Heart left ventricle (tissue), 16 donors: ENCODE measurements at regions not wholly inside any gene's neighbourhood (a gene's known extent, or its start where the extent isn't known, plus 50 kb on each side); places are given as distances from the start of the nearest gene placed in this dataset.

ENCODE experiments used
- ATAC-seq, 4 donors: fragments of 200-7000 bp; cut with Tn5 transposase; one replicate each; pipeline ENCODE4 v1.9.1; 2020 to 2022; ENCODE audit warnings: moderate library complexity in 4 of 4, mild to moderate bottlenecking in 3 of 4, moderate number of reproducible peaks in 1 of 4
- DNase-seq, 5 donors: peaks; one replicate each; pipeline ENCODE4 v3.0.0-alpha.2; 2020
- H3K27ac ChIP-seq, 12 donors: fragments of 200-600 bp; sonication (generic) in 4 of 12; one replicate each; pipeline versions ENCODE4 v1.5.0 to v1.8.0; 2016 to 2022; ENCODE audit warnings: mild to moderate bottlenecking in 2 of 12
- H3K27me3 ChIP-seq, 9 donors: fragments of 200-600 bp; sonication (generic) in 2 of 9; one replicate each; pipeline versions ENCODE4 v1.5.1 to v1.8.0; 2016 to 2022; ENCODE audit warnings: mild to moderate bottlenecking in 3 of 9
- H3K36me3 ChIP-seq, 9 donors: fragments of 200-600 bp; sonication (generic) in 2 of 9; one replicate each; pipeline versions ENCODE4 v1.5.0 to v1.8.0; 2018 to 2022; ENCODE audit warnings: mild to moderate bottlenecking in 2 of 9
- H3K4me1 ChIP-seq, 12 donors: fragments of 200-600 bp; sonication (generic) in 4 of 12; one replicate each; pipeline versions ENCODE4 v1.5.0 to v1.8.0; 2016 to 2022; ENCODE audit warnings: mild to moderate bottlenecking in 3 of 12
- H3K4me3 ChIP-seq, 12 donors: fragments of 200-600 bp; sonication (generic) in 4 of 12; one replicate each; pipeline versions ENCODE4 v1.5.0 to v1.8.0; 2017 to 2022; ENCODE audit warnings: mild to moderate bottlenecking in 9 of 12, moderate library complexity in 4 of 12
- H3K9me3 ChIP-seq, 12 donors: fragments of 200-600 bp; sonication (generic) in 4 of 12; one replicate each; pipeline versions ENCODE4 v1.5.0 to v1.8.0; 2016 to 2022; ENCODE audit warnings: mild to moderate bottlenecking in 1 of 12
- POLR2A ChIP-seq, 2 donors: fragments of 450-650 bp; IDR thresholded peaks; one replicate each; pipeline ENCODE4 v1.6.1; 2017; ENCODE audit warnings: antibody characterized with exemption in 2 of 2, mild to moderate bottlenecking in 2 of 2, moderate library complexity in 2 of 2
- WGBS, 4 donors: extraction: QIAGEN DNeasy Blood & Tissue Kit in 2 of 4; methylation state at CpG; one replicate each; pipeline versions ENCODE4 v1.1.5 to v1.1.7; 2013 to 2018; 5-methylcytosine and 5-hydroxymethylcytosine counted together
- intact Hi-C, 10 donors: fragments of 100-400 bp; cut with DNase I; formaldehyde crosslinking; loops; one replicate each; pipeline versions ENCODE4 v1.11.1 to v1.14.2; 2022
- TF ChIP-seq, protein P1 (sequence below), 12 donors: fragments of 200-600 bp; sonication (generic) in 4 of 12; IDR thresholded peaks; one replicate each; pipeline versions ENCODE4 v1.5.0 to v1.8.0; 2018 to 2022; ENCODE audit warnings: antibody characterized with exemption in 12 of 12, mild to moderate bottlenecking in 5 of 12
- donor health status: ischemic (EF 13 %, LVEDD 7.1; RV severe dilation, severe dysfunction).
- donor health status: healthy with polysubstance abuse.
- donor health status: DM: no; HTN: yes; CAD: no.
- donor health status: DM: no; HTN: no; CAD: no.
- donor health status: ischemic (EF 25% LVEDD 6.9; RV normal size, moderate dysfunction).
- donor health status: ischemic (EF 25% LVEDD 5.7; RV mildly dilated, moderate dysfunction).
- donor health status: healthy.
- donor health status: DM: yes; HTN: yes; CAD: no.
- donor health status: ischemic (EF 35%, LVEDD 5.7; RV mildly dilated, moderate dysfunction).
- donor health status: nonischemic (EF 11% LVEDD 7.7; RV severe dilation, severe dysfunction).
- donor health status: DM: yes; HTN: yes; CAD: no.
- donor health status: PGD.
- donor health status: ischemic (EF 29% LVEDD 5.4; RV normal size, mild dysfunction).
- donor health status: nonischemic (EF 23%, LVEDD 6.1; RV moderate dilation, normal function).

DNA sequence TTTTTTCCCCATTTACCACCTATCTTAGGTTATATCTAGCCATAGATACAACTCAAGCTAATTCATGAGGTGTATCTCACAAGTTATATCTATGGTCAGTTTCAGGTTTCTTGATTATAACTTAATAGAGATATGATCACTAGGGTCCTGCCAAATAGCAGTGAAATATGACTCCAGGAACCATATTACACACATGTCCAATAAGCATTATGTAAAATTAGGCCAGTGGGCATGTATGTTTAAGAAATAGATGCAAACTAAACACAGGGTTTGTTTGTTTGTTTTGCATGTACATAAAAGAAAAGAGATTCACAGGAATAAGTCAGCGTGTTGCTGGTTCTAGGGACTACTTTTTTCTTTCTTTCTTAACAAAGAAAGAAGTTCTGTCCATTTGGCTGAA lies 112.5 kb upstream of the ST6GALNAC5 start:
- no peaks in the 10 kb centered on the region for H3K4me1 ChIP-seq
- no peaks in the 10 kb centered on the region for H3K36me3 ChIP-seq
- ATAC-seq (no peak), DNase-seq (no peak)
- H3K9me3 ChIP-seq: no peaks in the 10 kb centered on the region
- no peak overlapping the region for H3K4me3 ChIP-seq
- WGBS, 4 donors: 82 to 93% (median 86%) methylated on average over 1 of the region's 1 CpG
- no peak overlapping the region for H3K27ac ChIP-seq
- intact Hi-C loops: no loop called here
- no peak for TF ChIP-seq POLR2A (IDR thresholded peaks at IDR 0.05)
- TF ChIP-seq, protein P1, sequence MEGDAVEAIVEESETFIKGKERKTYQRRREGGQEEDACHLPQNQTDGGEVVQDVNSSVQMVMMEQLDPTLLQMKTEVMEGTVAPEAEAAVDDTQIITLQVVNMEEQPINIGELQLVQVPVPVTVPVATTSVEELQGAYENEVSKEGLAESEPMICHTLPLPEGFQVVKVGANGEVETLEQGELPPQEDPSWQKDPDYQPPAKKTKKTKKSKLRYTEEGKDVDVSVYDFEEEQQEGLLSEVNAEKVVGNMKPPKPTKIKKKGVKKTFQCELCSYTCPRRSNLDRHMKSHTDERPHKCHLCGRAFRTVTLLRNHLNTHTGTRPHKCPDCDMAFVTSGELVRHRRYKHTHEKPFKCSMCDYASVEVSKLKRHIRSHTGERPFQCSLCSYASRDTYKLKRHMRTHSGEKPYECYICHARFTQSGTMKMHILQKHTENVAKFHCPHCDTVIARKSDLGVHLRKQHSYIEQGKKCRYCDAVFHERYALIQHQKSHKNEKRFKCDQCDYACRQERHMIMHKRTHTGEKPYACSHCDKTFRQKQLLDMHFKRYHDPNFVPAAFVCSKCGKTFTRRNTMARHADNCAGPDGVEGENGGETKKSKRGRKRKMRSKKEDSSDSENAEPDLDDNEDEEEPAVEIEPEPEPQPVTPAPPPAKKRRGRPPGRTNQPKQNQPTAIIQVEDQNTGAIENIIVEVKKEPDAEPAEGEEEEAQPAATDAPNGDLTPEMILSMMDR (IDR thresholded peaks at IDR 0.05): no peak
- no peaks in the 10 kb centered on the region for H3K27me3 ChIP-seq

DNA sequence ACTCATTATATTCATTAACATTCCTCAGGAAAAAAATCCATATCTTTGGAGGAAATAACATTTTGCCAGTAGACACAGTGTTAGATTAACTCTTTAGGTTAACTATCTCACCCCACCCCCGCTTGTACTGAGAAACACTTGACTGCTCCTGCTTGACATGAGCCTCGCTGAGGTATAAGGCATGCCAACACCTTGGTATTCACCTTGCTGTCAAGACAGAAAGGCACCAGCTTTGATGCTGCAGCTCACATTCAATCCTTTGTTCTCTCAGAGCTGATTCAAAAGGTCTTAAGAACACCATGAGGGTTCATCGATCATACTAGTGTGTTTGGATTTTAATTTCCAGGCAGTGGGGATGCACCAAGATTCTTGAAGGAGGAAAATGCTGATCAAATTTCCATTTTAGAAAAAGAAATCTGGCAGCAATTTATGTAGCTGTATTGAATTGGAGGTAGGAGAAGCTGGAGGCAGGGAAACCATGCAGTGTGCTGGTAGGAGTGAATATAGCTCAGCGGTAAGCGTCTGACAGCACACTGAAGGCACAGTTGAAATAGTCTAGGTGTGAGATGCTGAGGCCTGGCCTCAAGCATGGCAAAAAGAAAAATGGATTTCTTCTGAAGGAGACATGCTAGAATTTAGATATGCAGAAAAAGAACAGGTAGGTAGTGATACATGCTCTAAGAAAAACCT lies 108.0 kb upstream of the ST6GALNAC5 start:
- Histone ChIP-seq H3K27ac (no peak overlapping the region), H3K36me3 (no peaks in the 10 kb centered on the region), H3K27me3 (no peaks in the 10 kb centered on the region), H3K4me1 (no peaks in the 10 kb centered on the region), H3K9me3 (no peaks in the 10 kb centered on the region), H3K4me3 (no peak overlapping the region)
- intact Hi-C loops: no loop called here
- no peak for ATAC-seq
- no peak for TF ChIP-seq POLR2A (IDR thresholded peaks at IDR 0.05)
- TF ChIP-seq, protein P1 (IDR thresholded peaks at IDR 0.05): no peak
- WGBS, 4 donors: 72 to 93% (median 86%) methylated on average over 5 of the region's 5 CpGs
- DNase-seq: no peak

DNA sequence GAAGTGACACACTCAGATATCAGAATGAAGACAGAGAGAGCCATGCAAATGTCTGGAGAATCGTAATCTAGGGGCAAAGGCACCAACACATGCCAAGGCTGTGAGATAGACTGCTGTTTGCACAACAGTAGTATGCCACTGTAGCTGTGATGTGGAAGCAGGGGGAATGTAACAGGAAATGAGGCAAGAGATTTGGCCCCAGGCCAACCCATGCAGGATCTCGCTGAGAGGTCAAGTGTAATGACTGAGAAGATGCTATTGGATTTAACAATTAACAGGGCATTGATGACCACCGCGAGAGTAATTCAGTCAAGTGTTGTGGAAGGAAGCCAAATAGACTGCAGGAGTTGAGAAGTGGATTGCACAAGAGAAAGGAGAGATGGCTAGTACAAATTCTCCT lies 107.3 kb upstream of the ST6GALNAC5 start:
- no peak overlapping the region for H3K27ac ChIP-seq
- DNase-seq (peak in 1 of 5 donors; percentile 22), ATAC-seq (no peak)
- no peak overlapping the region for H3K4me3 ChIP-seq
- 54 to 69% (median 60%) methylated on average over 4 of the region's 4 CpGs for WGBS, 4 donors
- no peaks in the 10 kb centered on the region for H3K9me3 ChIP-seq
- peaks cover 0 to 4% (median 0%) of the 10 kb centered on the region in 12 donors for H3K4me1 ChIP-seq
- no peak for TF ChIP-seq POLR2A (IDR thresholded peaks at IDR 0.05)
- TF ChIP-seq, protein P1 (IDR thresholded peaks at IDR 0.05): no peak
- no peaks in the 10 kb centered on the region for H3K36me3 ChIP-seq
- peaks cover 0 to 2% (median 0%) of the 10 kb centered on the region in 9 donors for H3K27me3 ChIP-seq
- intact Hi-C loops: no loop called here

DNA sequence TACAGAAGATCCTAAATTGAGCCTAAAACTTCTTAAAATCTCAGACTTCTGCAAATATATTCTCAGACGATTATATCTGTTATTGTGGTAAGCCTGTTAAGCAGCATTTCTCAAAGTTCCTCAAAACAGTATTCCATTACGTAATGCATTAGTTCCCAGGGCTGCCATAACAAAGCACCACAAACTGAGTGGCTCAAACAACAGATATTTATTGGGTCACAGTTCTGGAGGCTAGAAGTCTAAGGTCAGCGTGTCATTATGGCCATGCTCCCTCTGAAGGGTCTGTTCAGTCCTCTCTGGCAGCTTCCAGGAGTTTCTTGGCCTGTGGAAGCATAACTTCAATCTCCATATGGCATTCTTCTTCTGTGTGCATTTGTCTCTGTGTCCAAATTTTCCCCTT lies 103.5 kb upstream of the ST6GALNAC5 start:
- intact Hi-C loops: no loop called here
- TF ChIP-seq, protein P1 (IDR thresholded peaks at IDR 0.05): no peak
- TF ChIP-seq POLR2A (IDR thresholded peaks at IDR 0.05): no peak
- Histone ChIP-seq H3K4me1 (peaks cover 0 to 9% (median 0%) of the 10 kb centered on the region in 12 donors), H3K27ac (no peak overlapping the region), H3K36me3 (no peaks in the 10 kb centered on the region), H3K9me3 (no peaks in the 10 kb centered on the region), H3K4me3 (no peak overlapping the region), H3K27me3 (peaks cover 0 to 6% (median 0%) of the 10 kb centered on the region in 9 donors)
- WGBS, 4 donors: 74 to 83% (median 78%) methylated on average over 3 of the region's 3 CpGs
- ATAC-seq: no peak
- no peak for DNase-seq
